Cardiac fibroblast (primary cell): ENCODE measurements at regions not wholly inside any gene's neighbourhood (a gene's known extent, or its start where the extent isn't known, plus 50 kb on each side); places are given as distances from the start of the nearest gene placed in this dataset.

Experiments used
- DNase-seq, 2 donors: peaks; one replicate each; pipeline versions ENCODE4 v3.0.0 to v3.0.0-alpha.2; 2010; ENCODE audit warnings: low read depth in 2 of 2
- H3K4me3 ChIP-seq, 2 donors: replicated peaks in 1 of 2; 1 replicate in 1 of 2; 2 replicates in 1 of 2; pipeline ENCODE4 v1.5.1; 2011; ENCODE audit warnings: low read depth in 2 of 2, low read length in 2 of 2, mild to moderate bottlenecking in 2 of 2, moderate library complexity in 1 of 2
- CTCF ChIP-seq: IDR thresholded peaks from one replicate; pipeline ENCODE4 v1.5.1; 2011; ENCODE audit warnings: low read depth, mild to moderate bottlenecking, low read length, inconsistent platforms

GRCh38 chr5:71841107-71841506, 122.0 kb downstream of the CARTPT start:
- DNase-seq, result no peak
- no peak overlapping the region for H3K4me3 ChIP-seq
- TF ChIP-seq CTCF, result no peak

DNA sequence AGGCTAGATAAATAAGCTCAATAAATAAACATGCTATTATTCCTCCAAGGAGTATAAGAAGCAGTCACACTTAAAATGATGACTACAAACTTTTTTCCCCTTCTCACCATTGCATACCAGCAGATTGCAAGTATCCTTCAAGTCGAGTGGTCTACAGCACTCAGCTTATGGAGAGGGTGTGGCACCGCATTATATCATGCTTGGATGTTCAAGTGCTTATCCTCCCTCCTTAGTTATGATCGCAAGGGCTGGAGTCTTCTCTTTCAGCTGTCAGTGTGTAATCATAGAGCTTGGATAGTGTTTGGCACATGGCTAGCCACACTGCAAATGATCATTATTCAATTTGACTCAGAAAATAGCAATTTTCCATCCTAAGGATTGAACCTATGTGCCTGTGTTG, 124.0 kb downstream of the CARTPT start:
- H3K4me3 ChIP-seq, result no peak overlapping the region
- TF ChIP-seq CTCF, result no peak
- DNase-seq, result no peak

DNA sequence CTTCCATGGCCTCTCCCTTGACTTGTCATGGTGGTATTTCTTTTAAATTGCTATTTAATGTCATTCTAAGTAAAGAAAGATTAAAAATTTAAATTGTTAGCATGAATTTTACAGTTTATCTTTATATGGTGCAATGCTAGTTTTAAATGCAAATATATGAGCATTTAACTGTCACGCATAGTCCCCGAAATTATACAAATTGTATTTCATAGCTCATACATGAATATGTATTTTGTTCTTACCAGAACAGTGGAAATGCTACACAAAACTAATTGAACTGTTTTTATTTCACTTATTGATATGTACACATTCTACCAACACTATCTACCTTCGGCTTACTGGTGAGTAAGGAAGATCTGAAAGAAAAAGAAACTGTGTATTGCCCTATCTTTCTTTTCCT, 125.8 kb downstream of the CARTPT start:
- no peak overlapping the region for H3K4me3 ChIP-seq
- no peak for TF ChIP-seq CTCF
- DNase-seq, result no peak

GRCh38 chr5:71859515-71859914, 140.4 kb downstream of the CARTPT start:
- no peak overlapping the region for H3K4me3 ChIP-seq
- TF ChIP-seq CTCF, result no peak
- no peak for DNase-seq

DNA sequence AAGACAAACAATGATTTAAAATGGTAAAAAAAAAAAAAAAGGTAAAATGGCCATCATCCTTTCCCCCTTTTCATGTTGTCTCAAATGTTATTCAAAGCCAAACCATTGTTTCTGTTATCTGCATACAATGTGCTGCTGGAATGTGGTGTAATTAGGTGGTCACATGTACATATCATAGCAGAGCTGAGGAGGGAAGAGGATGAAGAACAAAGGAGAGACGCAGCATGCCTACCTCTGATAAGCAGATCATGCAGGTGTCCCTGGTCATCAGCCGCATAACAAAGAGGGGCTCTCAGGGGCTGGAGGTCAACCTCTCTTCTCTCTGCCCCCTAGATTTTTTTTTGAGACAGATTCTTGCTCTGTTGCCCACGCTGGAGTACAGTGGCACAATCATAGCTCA, 141.0 kb downstream of the CARTPT start:
- no peak for TF ChIP-seq CTCF
- DNase-seq, result no peak
- H3K4me3 ChIP-seq, result no peak overlapping the region

DNA sequence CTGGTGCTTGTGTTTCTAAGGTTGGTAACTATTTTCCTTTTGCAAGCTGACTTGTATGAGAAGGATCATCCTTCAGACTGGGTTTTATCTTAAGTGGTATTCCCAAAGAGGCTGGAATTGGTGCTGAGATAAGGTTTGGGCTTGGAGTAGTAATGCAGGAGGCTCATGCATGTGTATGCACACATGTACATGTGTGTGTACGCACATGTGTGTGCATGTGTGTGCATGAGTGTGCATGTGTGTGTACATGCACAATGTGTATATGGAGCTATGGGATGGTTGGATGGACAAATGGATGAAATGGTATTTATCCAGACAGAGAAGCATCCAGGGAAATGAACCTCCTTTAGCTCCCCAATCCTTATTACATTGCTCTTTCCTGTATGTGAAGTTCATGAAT, 142.6 kb downstream of the CARTPT start:
- no peak for TF ChIP-seq CTCF
- no peak overlapping the region for H3K4me3 ChIP-seq
- DNase-seq, result no peak

DNA sequence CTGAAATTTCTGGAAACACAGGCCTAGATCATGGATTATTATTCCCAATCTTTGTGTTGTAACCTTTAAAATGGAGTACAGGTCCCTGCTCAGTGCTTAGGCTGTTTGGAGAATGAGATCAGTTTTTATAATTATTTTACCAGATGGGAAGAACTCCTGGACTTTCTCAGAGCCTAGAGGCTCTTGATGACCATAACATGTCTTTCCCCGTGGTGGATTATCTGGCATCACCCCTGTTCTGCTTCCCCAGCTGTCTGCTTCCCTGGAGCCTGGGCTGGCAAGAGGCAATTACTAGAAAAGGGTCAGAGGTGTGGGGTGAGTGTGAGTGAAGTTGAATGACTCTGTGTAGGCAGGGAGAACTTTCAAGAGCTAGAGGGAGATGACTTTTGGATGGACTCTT, 143.0 kb downstream of the CARTPT start:
- no peak for TF ChIP-seq CTCF
- H3K4me3 ChIP-seq, result no peak overlapping the region
- DNase-seq, result no peak
